HG03354 (cell line): ENCODE measurements at regions not wholly inside any gene's neighbourhood (a gene's known extent, or its start where the extent isn't known, plus 50 kb on each side); places are given as distances from the start of the nearest gene placed in this dataset.

ENCODE experiments used
- ATAC-seq: cut with Tn5 transposase; IDR thresholded peaks from one replicate; pipeline ENCODE4 v1.9.1; 2021; ENCODE audit warnings: mild to moderate bottlenecking; ENCODE audit not compliant: unreplicated experiment, poor library complexity, severe bottlenecking

GRCh38 chr14:42459171-42459685 is 852.6 kb downstream of the LRFN5 start:
- no peak for ATAC-seq

DNA sequence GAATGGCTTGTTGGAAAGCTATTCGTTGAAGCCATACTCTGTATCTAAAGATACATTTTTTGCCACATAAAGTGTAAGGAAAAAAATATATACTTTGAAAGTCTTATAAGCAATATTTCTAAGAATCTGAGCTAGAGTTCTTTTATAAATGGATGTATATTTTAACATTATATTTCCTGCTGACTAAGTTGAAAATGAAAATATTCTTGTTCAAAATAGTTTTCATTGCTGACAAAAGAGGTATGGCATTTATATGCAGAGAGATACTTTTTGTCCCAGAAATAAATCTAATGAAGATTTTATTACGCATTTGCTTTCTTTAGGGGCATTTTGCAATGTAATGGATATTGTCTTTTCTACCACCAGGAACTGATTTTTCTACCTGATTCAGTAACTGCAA is 834.9 kb downstream of the LRFN5 start:
- ATAC-seq, result no peak

GRCh38 chr14:42437809-42438208 is 831.1 kb downstream of the LRFN5 start:
- ATAC-seq, result no peak

- ATAC-seq, result no peak
These were observed 822.7 kb downstream of the LRFN5 start for GRCh38 chr14:42429401-42429800.

DNA sequence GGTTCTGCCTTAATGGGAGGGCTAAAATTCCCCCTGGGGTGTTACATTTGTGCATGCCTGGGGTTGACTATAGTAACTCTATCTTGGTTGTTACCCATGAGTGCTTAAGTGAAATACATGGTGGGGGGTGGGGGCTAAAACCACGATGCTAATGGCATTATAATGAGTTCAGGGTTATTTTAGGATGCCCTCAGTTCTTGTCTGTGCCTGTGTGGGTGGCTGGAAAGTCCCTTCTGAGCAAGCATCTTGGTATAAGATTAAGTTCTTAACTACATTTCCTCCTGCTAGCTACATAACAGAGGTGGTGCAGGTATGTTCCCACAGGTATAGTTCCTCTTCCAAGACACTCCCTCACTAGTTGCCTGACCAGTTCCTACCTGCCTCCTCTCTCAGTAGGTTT is 822.3 kb downstream of the LRFN5 start:
- ATAC-seq, result peak; percentile 98

- ATAC-seq, result no peak
These were observed 817.8 kb downstream of the LRFN5 start for GRCh38 chr14:42424501-42424900.

- peak; percentile 49 for ATAC-seq
These were observed 814.9 kb downstream of the LRFN5 start for GRCh38 chr14:42421377-42422078.

- ATAC-seq, result no peak
These were observed 813.4 kb downstream of the LRFN5 start for GRCh38 chr14:42420071-42420470.

GRCh38 chr14:42407153-42407552 is 800.5 kb downstream of the LRFN5 start:
- ATAC-seq, result no peak

DNA sequence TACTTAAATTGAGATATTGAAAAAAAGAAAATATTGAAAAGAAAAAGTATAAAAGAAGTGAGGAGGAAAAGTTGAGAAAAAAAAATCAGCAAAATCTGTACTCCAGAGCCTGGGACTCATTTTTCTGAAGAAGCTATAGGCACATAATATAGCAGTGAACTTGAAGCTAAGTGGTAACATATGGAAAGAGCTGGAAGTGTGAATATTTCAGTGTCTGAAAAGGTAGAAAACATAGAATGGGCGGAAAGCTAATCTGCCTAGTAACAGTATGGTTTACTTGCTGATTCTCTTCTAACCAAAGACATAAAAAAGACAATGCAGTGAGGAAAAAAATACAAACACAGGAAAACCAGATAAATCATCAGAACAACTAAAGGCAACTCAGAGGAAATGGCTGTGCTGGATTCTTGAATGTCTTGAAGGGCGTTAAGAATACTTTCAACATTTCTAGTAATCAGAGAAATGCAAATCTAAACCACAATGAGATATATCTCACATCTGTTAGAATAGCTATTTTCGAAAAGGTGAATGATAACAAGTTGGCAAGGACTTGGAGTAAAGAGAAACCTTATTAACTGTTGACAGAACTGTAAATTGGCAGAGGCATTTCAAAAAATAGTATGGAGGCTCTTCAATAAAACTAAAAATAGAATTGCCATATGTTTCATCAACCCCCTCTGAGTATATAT is 784.6 kb downstream of the LRFN5 start:
- ATAC-seq, result peak; percentile 69

- no peak for ATAC-seq
These were observed 772.2 kb downstream of the LRFN5 start for GRCh38 chr14:42378880-42379279.

GRCh38 chr14:42378274-42378673 is 771.6 kb downstream of the LRFN5 start:
- ATAC-seq, result no peak

DNA sequence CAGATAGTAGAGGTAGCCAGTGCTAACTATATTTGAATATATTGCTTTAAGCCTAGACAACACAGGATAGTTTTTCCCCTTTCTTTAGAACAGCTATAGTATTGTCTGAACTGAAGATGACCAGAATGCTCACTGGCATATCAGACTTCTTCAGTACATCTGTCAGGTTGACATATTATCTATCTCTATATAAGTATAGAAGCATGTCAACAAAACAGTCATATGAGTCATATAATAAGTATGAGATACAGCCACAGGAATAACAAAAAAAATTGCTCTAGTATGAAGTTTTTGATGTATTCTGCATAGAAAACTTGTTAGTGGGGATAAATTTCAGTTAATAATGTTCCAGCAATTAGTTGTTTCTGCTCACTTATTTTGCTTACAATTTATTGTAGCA is 767.7 kb downstream of the LRFN5 start:
- no peak for ATAC-seq

DNA sequence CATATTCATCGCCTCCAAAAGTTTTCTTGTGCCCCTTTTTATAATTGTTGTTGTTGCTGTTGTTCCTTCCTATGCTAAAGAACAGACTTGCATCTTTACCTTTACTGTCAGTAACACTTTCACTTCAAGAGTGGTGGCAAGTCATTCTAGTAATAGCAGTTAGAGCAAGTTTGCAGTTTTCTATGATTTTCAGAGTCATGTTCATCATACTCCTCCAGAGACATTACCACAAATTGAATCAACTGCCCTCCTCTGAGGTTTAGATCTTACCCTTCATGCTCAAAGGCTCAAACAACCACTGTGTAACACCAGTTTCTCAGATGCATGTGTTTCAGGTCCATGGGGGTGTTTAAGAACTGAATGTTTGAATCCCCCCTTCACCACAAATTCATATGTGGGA is 763.4 kb downstream of the LRFN5 start:
- ATAC-seq, result no peak

GRCh38 chr14:42368234-42368633 is 761.6 kb downstream of the LRFN5 start:
- no peak for ATAC-seq

DNA sequence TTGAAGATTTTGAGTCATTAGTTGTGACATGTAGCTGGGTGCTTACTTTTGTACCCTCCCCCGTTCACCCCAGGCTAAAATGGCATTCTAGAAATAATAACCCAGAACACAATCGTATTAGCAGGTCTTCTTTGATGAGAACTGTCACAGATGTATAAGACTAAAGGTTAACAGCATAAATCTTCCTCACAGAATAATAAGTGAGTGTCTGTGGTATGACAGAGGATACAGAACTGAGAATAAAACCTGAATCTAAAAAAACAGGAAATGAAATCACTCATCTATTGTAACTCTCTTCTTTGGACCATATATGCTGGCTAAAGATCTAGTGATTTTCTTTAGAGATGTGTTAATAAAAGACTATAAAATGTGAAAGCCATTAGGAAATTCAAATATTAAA is 746.6 kb downstream of the LRFN5 start:
- peak; percentile 79 for ATAC-seq

DNA sequence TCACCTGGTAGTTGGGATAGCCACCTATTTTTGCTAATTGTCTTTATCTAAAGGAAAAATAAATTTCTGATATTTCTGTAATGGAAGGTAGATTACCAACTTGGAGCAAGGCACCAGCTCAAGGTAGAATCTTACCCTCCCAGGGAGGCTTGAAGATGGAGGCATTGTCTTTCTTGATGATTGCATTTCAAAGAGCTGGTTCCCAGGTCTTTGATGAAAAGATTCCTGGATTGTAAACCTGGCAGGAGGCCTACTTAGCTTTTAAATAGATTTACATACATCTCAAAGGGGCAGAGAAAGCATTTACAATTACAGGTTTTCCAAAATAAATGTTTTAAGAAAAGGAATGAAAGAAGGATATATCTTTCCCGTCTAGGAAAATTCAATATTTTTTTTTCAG is 729.2 kb downstream of the LRFN5 start:
- ATAC-seq, result no peak

DNA sequence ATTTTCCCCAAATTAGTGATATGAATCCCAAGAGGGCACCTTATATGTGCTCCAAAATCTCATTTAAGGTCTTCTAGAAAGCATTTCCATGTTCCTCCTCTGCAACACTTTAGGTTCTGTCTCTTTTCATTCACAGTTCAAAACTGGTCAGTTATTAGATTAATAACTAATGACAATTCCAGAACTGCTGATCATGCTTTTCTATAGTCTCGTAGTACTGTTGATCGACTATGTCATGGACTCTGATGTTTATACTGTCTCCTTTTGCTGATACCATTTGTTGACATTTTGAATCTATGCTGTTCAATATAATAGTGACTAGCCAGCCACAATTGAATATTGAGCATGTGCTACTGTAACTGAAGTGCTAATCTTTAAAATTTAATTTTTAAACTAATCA is 728.3 kb downstream of the LRFN5 start:
- no peak for ATAC-seq

- ATAC-seq, result no peak
These were observed 716.8 kb downstream of the LRFN5 start for GRCh38 chr14:42323426-42323825.

GRCh38 chr14:42322531-42323284 is 716.0 kb downstream of the LRFN5 start:
- no peak for ATAC-seq

- no peak for ATAC-seq
These were observed 713.3 kb downstream of the LRFN5 start for GRCh38 chr14:42319996-42320395.
